ENCODE measurements at regions not wholly inside any gene's neighbourhood (a gene's known extent, or its start where the extent isn't known, plus 50 kb on each side); places are given as distances from the start of the nearest gene placed in this dataset.

GRCh38 chr20:11799281-11799684 lies 118.4 kb upstream of the BTBD3 start:
- FAIRE-seq (no peak), DNase-seq (ENCODE audit: insufficient read length, low spot score) (no peak)
- no peak for TF ChIP-seq POLR2A (IDR thresholded peaks at IDR 0.05; ENCODE audit: low read depth, low read length)
- TF ChIP-seq PAX5 (IDR thresholded peaks at IDR 0.05; ENCODE audit: insufficient read depth, low read length, severe bottlenecking), result no peak
- no peak for TF ChIP-seq POLR2AphosphoS5 (IDR thresholded peaks at IDR 0.05; ENCODE audit: low read depth, low read length)
- no peak for TF ChIP-seq POU2F2 (IDR thresholded peaks at IDR 0.05; ENCODE audit: low read depth, low read length)
- TF ChIP-seq SPI1 (IDR thresholded peaks at IDR 0.05; ENCODE audit: low read depth, low read length), result no peak
- TF ChIP-seq TAF1 (IDR thresholded peaks at IDR 0.05; ENCODE audit: low read depth, low read length), result no peak

DNA sequence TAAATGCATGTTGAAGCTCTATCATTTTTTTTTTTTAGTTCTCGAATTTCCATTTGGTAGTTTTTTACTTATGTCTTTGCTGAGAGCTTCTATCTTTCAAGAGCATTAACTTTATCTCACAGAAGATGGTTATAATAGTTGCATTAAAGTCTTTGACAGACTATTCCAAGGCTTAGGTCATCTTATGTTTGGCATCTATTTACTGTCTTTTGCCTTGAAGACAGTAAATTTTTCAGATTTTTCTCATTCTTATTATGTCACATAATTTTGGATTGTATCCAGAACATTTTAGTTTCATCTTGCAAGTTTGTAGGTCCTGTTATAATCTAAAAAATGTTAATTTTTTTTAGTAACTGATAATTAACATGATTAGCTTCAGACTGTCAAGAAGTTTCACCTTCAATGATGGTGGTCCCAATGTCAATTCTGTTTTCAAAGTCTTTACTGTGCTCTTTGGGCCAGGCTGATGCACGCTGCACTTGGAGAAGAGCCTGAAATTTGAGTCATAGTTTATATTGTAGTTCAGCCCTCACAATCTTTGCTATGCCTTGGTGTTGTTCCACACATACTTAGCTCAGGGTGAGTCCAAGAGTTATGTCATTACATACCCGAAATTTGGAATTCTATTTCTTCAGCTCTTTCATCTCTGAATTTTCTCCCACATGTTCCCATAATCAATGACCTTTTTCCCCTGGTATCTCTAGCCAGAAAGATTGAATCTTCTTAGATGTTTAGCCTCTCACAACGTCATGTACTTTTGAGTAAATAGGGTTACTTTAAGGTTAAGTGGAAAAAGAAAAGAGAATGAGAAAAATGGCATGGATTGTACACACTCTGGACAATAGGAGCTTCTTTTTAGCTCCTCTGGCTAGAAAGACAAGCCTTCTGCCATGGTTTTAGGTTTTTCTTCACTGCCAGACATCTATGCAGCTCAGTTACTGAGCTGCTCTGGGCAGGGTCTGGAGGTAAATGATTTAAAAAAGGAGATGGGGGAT lies 110.3 kb upstream of the BTBD3 start:
- DNase-seq (ENCODE audit: insufficient read length, low spot score) (no peak), FAIRE-seq (no peak)
- TF ChIP-seq POU2F2 (IDR thresholded peaks at IDR 0.05; ENCODE audit: low read depth, low read length) (no peak), TAF1 (IDR thresholded peaks at IDR 0.05; ENCODE audit: low read depth, low read length) (no peak), SPI1 (IDR thresholded peaks at IDR 0.05; ENCODE audit: low read depth, low read length) (no peak), POLR2A (IDR thresholded peaks at IDR 0.05; ENCODE audit: low read depth, low read length) (no peak), POLR2AphosphoS5 (IDR thresholded peaks at IDR 0.05; ENCODE audit: low read depth, low read length) (no peak), PAX5 (IDR thresholded peaks at IDR 0.05; ENCODE audit: insufficient read depth, low read length, severe bottlenecking) (no peak)

GRCh38 chr20:11808841-11809240 lies 108.9 kb upstream of the BTBD3 start:
- no peak for DNase-seq (ENCODE audit: insufficient read length, low spot score)
- TF ChIP-seq POU2F2 (IDR thresholded peaks at IDR 0.05; ENCODE audit: low read depth, low read length) (no peak), PAX5 (IDR thresholded peaks at IDR 0.05; ENCODE audit: insufficient read depth, low read length, severe bottlenecking) (no peak), SPI1 (IDR thresholded peaks at IDR 0.05; ENCODE audit: low read depth, low read length) (no peak), POLR2A (IDR thresholded peaks at IDR 0.05; ENCODE audit: low read depth, low read length) (no peak), POLR2AphosphoS5 (IDR thresholded peaks at IDR 0.05; ENCODE audit: low read depth, low read length) (no peak), TAF1 (IDR thresholded peaks at IDR 0.05; ENCODE audit: low read depth, low read length) (no peak)
- FAIRE-seq, result no peak

GRCh38 chr20:11810311-11811083 lies 107.2 kb upstream of the BTBD3 start:
- TF ChIP-seq SPI1 (IDR thresholded peaks at IDR 0.05; ENCODE audit: low read depth, low read length) (no peak), POU2F2 (IDR thresholded peaks at IDR 0.05; ENCODE audit: low read depth, low read length) (no peak), PAX5 (IDR thresholded peaks at IDR 0.05; ENCODE audit: insufficient read depth, low read length, severe bottlenecking) (no peak), TAF1 (IDR thresholded peaks at IDR 0.05; ENCODE audit: low read depth, low read length) (no peak), POLR2A (IDR thresholded peaks at IDR 0.05; ENCODE audit: low read depth, low read length) (no peak), POLR2AphosphoS5 (IDR thresholded peaks at IDR 0.05; ENCODE audit: low read depth, low read length) (no peak)
- DNase-seq (ENCODE audit: insufficient read length, low spot score) (no peak), FAIRE-seq (no peak)

- DNase-seq (ENCODE audit: insufficient read length, low spot score) (no peak), FAIRE-seq (no peak)
- no peak for TF ChIP-seq POLR2AphosphoS5 (IDR thresholded peaks at IDR 0.05; ENCODE audit: low read depth, low read length)
- no peak for TF ChIP-seq POU2F2 (IDR thresholded peaks at IDR 0.05; ENCODE audit: low read depth, low read length)
- no peak for TF ChIP-seq PAX5 (IDR thresholded peaks at IDR 0.05; ENCODE audit: insufficient read depth, low read length, severe bottlenecking)
These were observed 104.4 kb upstream of the BTBD3 start for GRCh38 chr20:11813106-11813890.

GRCh38 chr20:11814267-11814666 lies 103.4 kb upstream of the BTBD3 start:
- DNase-seq (ENCODE audit: insufficient read length, low spot score), result no peak
- no peak for TF ChIP-seq POLR2A (IDR thresholded peaks at IDR 0.05; ENCODE audit: low read depth, low read length)
- TF ChIP-seq POU2F2 (IDR thresholded peaks at IDR 0.05; ENCODE audit: low read depth, low read length), result no peak
- no peak for TF ChIP-seq SPI1 (IDR thresholded peaks at IDR 0.05; ENCODE audit: low read depth, low read length)
- TF ChIP-seq PAX5 (IDR thresholded peaks at IDR 0.05; ENCODE audit: insufficient read depth, low read length, severe bottlenecking), result no peak
- TF ChIP-seq TAF1 (IDR thresholded peaks at IDR 0.05; ENCODE audit: low read depth, low read length), result no peak
- no peak for TF ChIP-seq POLR2AphosphoS5 (IDR thresholded peaks at IDR 0.05; ENCODE audit: low read depth, low read length)
- FAIRE-seq, result no peak

DNA sequence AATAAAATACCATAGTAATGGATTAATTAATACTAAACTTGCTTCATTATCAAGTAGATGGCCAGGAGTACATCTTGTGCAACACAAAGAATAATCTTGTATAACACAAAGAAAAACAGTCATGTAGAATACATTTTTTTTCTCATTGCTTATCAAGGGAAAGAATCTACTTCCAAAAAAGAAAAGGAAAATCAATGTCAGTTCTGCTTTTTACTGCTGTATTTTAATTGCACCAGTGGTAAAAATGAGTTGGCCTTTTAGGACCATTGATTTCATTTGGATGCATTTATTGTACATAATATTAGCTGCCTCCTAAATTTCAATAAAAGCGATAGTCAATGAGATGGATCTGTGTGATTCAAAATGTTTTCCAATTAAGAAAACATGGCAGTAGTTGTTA lies 96.9 kb upstream of the BTBD3 start:
- FAIRE-seq (no peak), DNase-seq (ENCODE audit: insufficient read length, low spot score) (no peak)
- TF ChIP-seq TAF1 (IDR thresholded peaks at IDR 0.05; ENCODE audit: low read depth, low read length) (no peak), POU2F2 (IDR thresholded peaks at IDR 0.05; ENCODE audit: low read depth, low read length) (no peak), PAX5 (IDR thresholded peaks at IDR 0.05; ENCODE audit: insufficient read depth, low read length, severe bottlenecking) (no peak), SPI1 (IDR thresholded peaks at IDR 0.05; ENCODE audit: low read depth, low read length) (no peak), POLR2A (IDR thresholded peaks at IDR 0.05; ENCODE audit: low read depth, low read length) (no peak), POLR2AphosphoS5 (IDR thresholded peaks at IDR 0.05; ENCODE audit: low read depth, low read length) (no peak)

- no peak for DNase-seq (ENCODE audit: insufficient read length, low spot score)
- TF ChIP-seq POLR2AphosphoS5 (IDR thresholded peaks at IDR 0.05; ENCODE audit: low read depth, low read length) (no peak), PAX5 (IDR thresholded peaks at IDR 0.05; ENCODE audit: insufficient read depth, low read length, severe bottlenecking) (no peak), POLR2A (IDR thresholded peaks at IDR 0.05; ENCODE audit: low read depth, low read length) (no peak), TAF1 (IDR thresholded peaks at IDR 0.05; ENCODE audit: low read depth, low read length) (no peak), SPI1 (IDR thresholded peaks at IDR 0.05; ENCODE audit: low read depth, low read length) (no peak), POU2F2 (IDR thresholded peaks at IDR 0.05; ENCODE audit: low read depth, low read length) (no peak)
- FAIRE-seq, result no peak
These were observed 95.2 kb upstream of the BTBD3 start for GRCh38 chr20:11822540-11822794.

- no peak for FAIRE-seq
These were observed 91.4 kb upstream of the BTBD3 start for GRCh38 chr20:11826334-11826733.

More at GRCh38 chr20:11826334-11826733, 91.4 kb upstream of the BTBD3 start:
- TF ChIP-seq SPI1 (IDR thresholded peaks at IDR 0.05; ENCODE audit: low read depth, low read length) (no peak), POLR2A (IDR thresholded peaks at IDR 0.05; ENCODE audit: low read depth, low read length) (no peak), POU2F2 (IDR thresholded peaks at IDR 0.05; ENCODE audit: low read depth, low read length) (no peak), TAF1 (IDR thresholded peaks at IDR 0.05; ENCODE audit: low read depth, low read length) (no peak), POLR2AphosphoS5 (IDR thresholded peaks at IDR 0.05; ENCODE audit: low read depth, low read length) (no peak), PAX5 (IDR thresholded peaks at IDR 0.05; ENCODE audit: insufficient read depth, low read length, severe bottlenecking) (no peak)
- DNase-seq (ENCODE audit: insufficient read length, low spot score), result no peak
